ENCODE measurements at regions not wholly inside any gene's neighbourhood (a gene's known extent, or its start where the extent isn't known, plus 50 kb on each side); places are given as distances from the start of the nearest gene placed in this dataset.
"Not testable (repeated sequence)": the region's sequence is repeated elsewhere in the genome, so short reads cannot be mapped to it uniquely, and the experiment has no call there.

DNA sequence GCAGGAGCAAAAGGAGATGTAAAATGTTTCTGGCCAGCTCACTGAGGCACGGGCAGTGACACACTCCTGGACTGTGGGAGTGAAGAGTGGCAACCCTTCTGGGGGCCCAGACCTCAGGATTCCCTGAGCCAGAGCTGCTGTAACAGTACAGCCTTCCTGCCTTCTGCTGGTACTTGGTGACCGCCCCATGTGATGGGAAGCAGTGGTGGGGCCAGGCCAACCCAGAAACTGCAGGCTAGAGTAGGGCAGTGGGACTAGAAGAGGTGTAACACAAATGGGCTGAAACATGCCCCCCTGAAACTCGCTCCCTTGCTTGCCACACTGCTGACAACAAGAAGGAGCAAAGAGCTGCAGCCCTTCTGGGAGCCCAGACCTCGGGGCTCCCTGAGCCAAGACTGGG, 217.1 kb upstream of the TRPC4 start:
- no peak overlapping the region for H3K4me3 ChIP-seq (ENCODE audit: insufficient read depth, low read depth, low read length)
- H3K36me3 ChIP-seq (ENCODE audit: control insufficient read depth, insufficient read depth, low read length) = no peaks in the 10 kb centered on the region
- WGBS, 2 experiments = 93 to 94% methylated on average over 4 of the region's 4 CpGs
- peaks cover 3% of the 10 kb centered on the region for H3K9me3 ChIP-seq (ENCODE audit: control insufficient read depth, low read length)
- H3K4me1 ChIP-seq (ENCODE audit: control insufficient read depth, insufficient read depth, low read length) = no peaks in the 10 kb centered on the region
- H3K27ac ChIP-seq (ENCODE audit: insufficient read depth, low read depth, low read length, poor library complexity, severe bottlenecking) = no peak overlapping the region
- no peaks in the 10 kb centered on the region for H3K27me3 ChIP-seq (ENCODE audit: control insufficient read depth, insufficient read depth, low read length, poor library complexity, severe bottlenecking)

DNA sequence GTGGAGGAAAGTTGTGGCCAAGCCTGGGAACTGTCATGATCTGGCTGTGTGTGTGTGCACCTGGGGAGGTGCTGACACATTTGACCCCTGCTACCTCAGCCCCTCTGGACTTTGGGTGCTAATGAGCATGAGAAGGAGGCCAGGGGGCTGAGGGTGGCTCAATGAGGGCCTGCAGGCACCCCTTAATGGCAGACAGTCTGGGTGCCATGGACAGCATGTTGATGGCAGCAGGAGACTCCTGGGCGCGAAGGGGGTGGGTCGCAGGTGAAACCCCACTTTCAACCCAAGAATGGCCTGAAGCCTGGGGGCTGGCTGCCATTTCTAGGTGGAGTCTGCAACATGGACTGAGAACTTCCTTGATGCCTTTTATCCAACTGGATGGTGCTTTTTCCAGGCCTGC, 216.4 kb upstream of the TRPC4 start:
- WGBS, 2 experiments = 74 to 77% methylated on average over 3 of the region's 3 CpGs
- Histone ChIP-seq H3K27me3 (ENCODE audit: control insufficient read depth, insufficient read depth, low read length, poor library complexity, severe bottlenecking) (no peaks in the 10 kb centered on the region), H3K36me3 (ENCODE audit: control insufficient read depth, insufficient read depth, low read length) (no peaks in the 10 kb centered on the region), H3K9me3 (ENCODE audit: control insufficient read depth, low read length) (peaks cover 3% of the 10 kb centered on the region), H3K4me1 (ENCODE audit: control insufficient read depth, insufficient read depth, low read length) (no peaks in the 10 kb centered on the region), H3K4me3 (ENCODE audit: insufficient read depth, low read depth, low read length) (no peak overlapping the region), H3K27ac (ENCODE audit: insufficient read depth, low read depth, low read length, poor library complexity, severe bottlenecking) (no peak overlapping the region)

DNA sequence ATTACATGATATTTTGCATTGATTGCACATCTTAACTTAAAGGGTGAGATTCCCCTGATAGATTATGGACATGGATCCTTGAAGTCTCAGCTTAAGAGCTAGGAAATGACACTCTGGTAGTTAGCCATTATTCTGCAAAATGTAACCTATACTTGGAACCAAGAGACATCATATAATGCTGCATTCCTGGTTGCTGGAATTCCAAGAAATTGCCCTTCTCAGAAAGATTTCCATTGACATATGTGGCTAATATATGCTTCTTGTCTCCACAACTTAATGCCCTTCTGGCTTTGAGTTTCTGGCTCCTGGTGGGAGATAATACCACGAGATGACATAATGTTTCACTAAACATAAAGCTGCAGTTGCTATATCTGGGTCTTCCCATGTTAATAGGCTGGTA, 204.4 kb upstream of the TRPC4 start:
- Histone ChIP-seq H3K4me3 (ENCODE audit: insufficient read depth, low read depth, low read length) (no peak overlapping the region), H3K36me3 (ENCODE audit: control insufficient read depth, insufficient read depth, low read length) (no peaks in the 10 kb centered on the region), H3K4me1 (ENCODE audit: control insufficient read depth, insufficient read depth, low read length) (no peaks in the 10 kb centered on the region), H3K9me3 (ENCODE audit: control insufficient read depth, low read length) (no peaks in the 10 kb centered on the region), H3K27ac (ENCODE audit: insufficient read depth, low read depth, low read length, poor library complexity, severe bottlenecking) (no peak overlapping the region), H3K27me3 (ENCODE audit: control insufficient read depth, insufficient read depth, low read length, poor library complexity, severe bottlenecking) (no peaks in the 10 kb centered on the region)
- WGBS, 2 experiments = 92 to 100% methylated on average over 1 of the region's 1 CpG

DNA sequence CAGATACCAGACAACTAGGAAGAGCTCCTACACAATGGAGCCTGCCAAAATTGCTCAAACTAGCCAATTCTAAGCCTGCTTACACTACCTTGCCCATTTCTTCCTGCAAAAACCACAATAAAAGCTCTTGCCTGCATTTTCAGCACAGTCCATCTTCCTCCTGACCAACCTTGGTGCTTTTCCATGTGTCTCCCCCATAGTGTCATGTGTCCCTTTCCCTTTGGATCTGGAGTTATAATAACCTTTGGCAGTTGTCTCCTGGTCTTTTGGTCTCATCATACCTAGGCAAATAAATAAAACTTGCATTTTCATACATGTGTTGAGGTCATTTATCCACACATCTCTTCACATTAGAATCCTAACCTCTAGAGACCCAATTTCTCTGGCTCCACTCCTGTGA, 203.1 kb upstream of the TRPC4 start:
- Histone ChIP-seq H3K27me3 (ENCODE audit: control insufficient read depth, insufficient read depth, low read length, poor library complexity, severe bottlenecking) (no peaks in the 10 kb centered on the region), H3K4me1 (ENCODE audit: control insufficient read depth, insufficient read depth, low read length) (no peaks in the 10 kb centered on the region), H3K9me3 (ENCODE audit: control insufficient read depth, low read length) (no peaks in the 10 kb centered on the region), H3K27ac (ENCODE audit: insufficient read depth, low read depth, low read length, poor library complexity, severe bottlenecking) (no peak overlapping the region), H3K4me3 (ENCODE audit: insufficient read depth, low read depth, low read length) (no peak overlapping the region), H3K36me3 (ENCODE audit: control insufficient read depth, insufficient read depth, low read length) (no peaks in the 10 kb centered on the region)

DNA sequence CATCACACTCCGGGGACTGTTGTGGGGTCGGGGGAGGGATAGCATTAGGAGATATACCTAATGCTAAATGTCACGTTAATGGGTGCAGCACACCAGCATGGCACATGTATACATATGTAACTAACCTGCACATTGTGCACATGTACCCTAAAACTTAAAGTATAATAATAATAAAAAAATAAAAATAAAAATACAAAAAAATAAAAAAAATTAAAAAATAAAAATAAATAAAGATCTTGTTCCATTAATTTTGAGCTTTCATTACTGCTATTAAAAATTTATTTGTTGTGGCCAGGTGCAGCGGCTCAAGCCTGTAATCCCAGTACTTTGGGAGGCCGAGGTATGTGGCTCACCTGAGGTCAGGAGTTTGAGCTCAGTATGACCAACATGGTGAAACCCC, 201.8 kb upstream of the TRPC4 start:
- H3K36me3 ChIP-seq (ENCODE audit: control insufficient read depth, insufficient read depth, low read length) = not testable (repeated sequence)
- WGBS, 2 experiments = 94 to 98% methylated on average over 2 of the region's 5 CpGs

DNA sequence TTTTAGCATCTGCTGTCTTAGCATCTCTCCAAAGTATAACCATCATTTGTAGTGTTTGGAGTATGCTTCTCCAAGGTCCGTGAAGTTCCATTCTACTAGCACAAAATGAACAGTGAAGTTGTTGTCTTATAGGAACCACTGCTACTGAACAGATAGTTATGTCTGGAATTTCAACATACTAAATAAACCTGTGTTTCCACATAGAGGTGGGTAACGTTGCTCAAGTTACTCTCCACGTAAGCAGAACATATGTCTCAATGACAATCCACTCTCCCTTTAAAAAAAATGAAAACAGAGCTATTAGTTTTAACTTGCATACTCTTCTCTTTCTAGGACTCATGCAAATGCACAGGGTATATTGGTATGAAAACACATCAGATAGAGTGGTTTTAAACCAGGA, 184.3 kb upstream of the TRPC4 start:
- H3K9me3 ChIP-seq (ENCODE audit: control insufficient read depth, low read length) = no peaks in the 10 kb centered on the region
- no peaks in the 10 kb centered on the region for H3K36me3 ChIP-seq (ENCODE audit: control insufficient read depth, insufficient read depth, low read length)
- no peaks in the 10 kb centered on the region for H3K27me3 ChIP-seq (ENCODE audit: control insufficient read depth, insufficient read depth, low read length, poor library complexity, severe bottlenecking)
- H3K4me3 ChIP-seq (ENCODE audit: insufficient read depth, low read depth, low read length) = no peak overlapping the region
- no peaks in the 10 kb centered on the region for H3K4me1 ChIP-seq (ENCODE audit: control insufficient read depth, insufficient read depth, low read length)
- WGBS, 2 experiments = 91 to 92% methylated on average over 2 to 3 of the region's 3 CpGs
- H3K27ac ChIP-seq (ENCODE audit: insufficient read depth, low read depth, low read length, poor library complexity, severe bottlenecking) = no peak overlapping the region

More for the DNA sequence above, 201.8 kb upstream of the TRPC4 start:
- not testable (repeated sequence) for H3K27ac ChIP-seq (ENCODE audit: insufficient read depth, low read depth, low read length, poor library complexity, severe bottlenecking); H3K9me3 ChIP-seq (ENCODE audit: control insufficient read depth, low read length); H3K4me3 ChIP-seq (ENCODE audit: insufficient read depth, low read depth, low read length); H3K27me3 ChIP-seq (ENCODE audit: control insufficient read depth, insufficient read depth, low read length, poor library complexity, severe bottlenecking); H3K4me1 ChIP-seq (ENCODE audit: control insufficient read depth, insufficient read depth, low read length)

DNA sequence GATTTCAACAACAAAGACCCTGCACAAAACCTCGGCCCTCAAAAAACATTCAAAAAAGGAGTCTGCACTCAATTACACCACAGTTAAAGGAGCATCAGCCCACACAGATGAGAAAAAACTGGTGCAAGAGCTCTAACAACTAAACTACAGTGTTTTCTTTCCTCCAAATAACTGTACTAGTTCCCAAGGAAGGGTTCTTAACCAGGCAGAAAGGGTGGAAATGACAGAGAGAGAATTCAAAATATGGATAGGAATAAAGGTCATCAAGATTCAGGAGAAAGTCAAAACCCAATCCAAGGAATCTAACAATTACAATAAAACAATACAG, 176.4 kb upstream of the TRPC4 start:
- WGBS, 2 experiments = 41 to 44% methylated on average over 1 of the region's 1 CpG
- Histone ChIP-seq H3K4me1 (ENCODE audit: control insufficient read depth, insufficient read depth, low read length) (no peaks in the 10 kb centered on the region), H3K27ac (ENCODE audit: insufficient read depth, low read depth, low read length, poor library complexity, severe bottlenecking) (no peak overlapping the region), H3K4me3 (ENCODE audit: insufficient read depth, low read depth, low read length) (no peak overlapping the region), H3K9me3 (ENCODE audit: control insufficient read depth, low read length) (no peaks in the 10 kb centered on the region), H3K27me3 (ENCODE audit: control insufficient read depth, insufficient read depth, low read length, poor library complexity, severe bottlenecking) (no peaks in the 10 kb centered on the region), H3K36me3 (ENCODE audit: control insufficient read depth, insufficient read depth, low read length) (no peaks in the 10 kb centered on the region)

DNA sequence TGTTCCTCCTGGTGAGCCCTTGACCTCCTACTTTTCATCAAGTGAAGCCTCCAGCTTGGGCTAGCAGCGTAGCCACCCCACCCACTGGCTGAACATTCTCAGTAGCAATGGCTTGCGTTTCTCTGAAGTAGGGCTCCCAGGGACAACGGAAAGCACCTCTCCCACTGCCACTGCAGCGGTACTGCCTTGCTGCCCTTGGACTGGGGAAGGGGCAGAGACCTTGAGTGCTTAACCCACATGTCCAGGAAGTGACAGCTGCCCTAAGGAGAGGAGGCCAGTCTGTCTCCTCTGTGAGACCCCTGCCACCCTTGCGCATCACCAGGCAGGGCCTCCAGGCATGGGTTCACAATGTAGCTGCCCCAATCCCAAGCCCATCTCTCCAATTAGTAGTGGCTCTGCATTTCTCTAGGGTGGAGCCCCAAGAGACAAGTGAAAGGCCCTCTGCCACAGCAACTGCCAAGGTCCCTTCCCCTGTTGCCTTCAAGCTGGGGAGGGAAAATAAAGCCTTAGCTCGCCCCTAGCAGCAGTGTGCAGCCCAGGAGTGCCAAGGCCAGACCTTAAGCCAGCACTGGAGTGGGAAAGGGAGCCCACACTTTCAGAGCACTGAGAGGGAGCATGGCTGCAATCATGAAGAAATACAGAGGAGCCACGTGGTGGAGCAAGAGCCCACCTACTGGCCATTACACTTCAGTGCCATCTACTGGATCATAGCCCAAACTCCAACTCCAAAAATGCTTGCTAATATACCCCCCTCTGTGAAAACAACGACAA, 175.9 kb upstream of the TRPC4 start:
- H3K27ac ChIP-seq (ENCODE audit: insufficient read depth, low read depth, low read length, poor library complexity, severe bottlenecking) = no peak overlapping the region
- WGBS, 2 experiments = 71 to 73% methylated on average over 8 of the region's 8 CpGs
- H3K9me3 ChIP-seq (ENCODE audit: control insufficient read depth, low read length) = no peaks in the 10 kb centered on the region
- H3K27me3 ChIP-seq (ENCODE audit: control insufficient read depth, insufficient read depth, low read length, poor library complexity, severe bottlenecking) = no peaks in the 10 kb centered on the region
- H3K4me1 ChIP-seq (ENCODE audit: control insufficient read depth, insufficient read depth, low read length) = no peaks in the 10 kb centered on the region
- no peak overlapping the region for H3K4me3 ChIP-seq (ENCODE audit: insufficient read depth, low read depth, low read length)
- no peaks in the 10 kb centered on the region for H3K36me3 ChIP-seq (ENCODE audit: control insufficient read depth, insufficient read depth, low read length)

DNA sequence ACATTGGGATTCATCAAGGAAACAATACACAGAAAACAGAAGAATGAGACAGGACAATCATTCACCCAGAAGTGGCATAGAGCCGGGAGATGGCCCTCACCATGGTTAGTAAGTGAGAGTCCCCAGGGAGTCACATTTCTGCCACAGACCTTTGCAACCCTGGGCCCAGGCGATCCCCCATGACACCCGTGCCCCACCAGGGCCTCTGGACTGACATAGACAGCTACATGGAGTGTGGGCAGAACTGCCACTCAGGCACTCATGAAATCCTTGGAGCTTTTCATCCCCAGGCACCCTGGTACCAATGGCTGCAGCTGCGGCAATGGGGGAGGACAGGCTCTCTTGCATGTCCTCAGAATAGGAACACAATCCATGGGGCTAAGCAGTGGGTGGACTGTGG, 174.5 kb upstream of the TRPC4 start:
- Histone ChIP-seq H3K27me3 (ENCODE audit: control insufficient read depth, insufficient read depth, low read length, poor library complexity, severe bottlenecking) (no peaks in the 10 kb centered on the region), H3K27ac (ENCODE audit: insufficient read depth, low read depth, low read length, poor library complexity, severe bottlenecking) (no peak overlapping the region), H3K9me3 (ENCODE audit: control insufficient read depth, low read length) (no peaks in the 10 kb centered on the region), H3K4me3 (ENCODE audit: insufficient read depth, low read depth, low read length) (no peak overlapping the region), H3K36me3 (ENCODE audit: control insufficient read depth, insufficient read depth, low read length) (no peaks in the 10 kb centered on the region), H3K4me1 (ENCODE audit: control insufficient read depth, insufficient read depth, low read length) (no peaks in the 10 kb centered on the region)
- WGBS, 2 experiments = 94 to 97% methylated on average over 4 of the region's 4 CpGs

DNA sequence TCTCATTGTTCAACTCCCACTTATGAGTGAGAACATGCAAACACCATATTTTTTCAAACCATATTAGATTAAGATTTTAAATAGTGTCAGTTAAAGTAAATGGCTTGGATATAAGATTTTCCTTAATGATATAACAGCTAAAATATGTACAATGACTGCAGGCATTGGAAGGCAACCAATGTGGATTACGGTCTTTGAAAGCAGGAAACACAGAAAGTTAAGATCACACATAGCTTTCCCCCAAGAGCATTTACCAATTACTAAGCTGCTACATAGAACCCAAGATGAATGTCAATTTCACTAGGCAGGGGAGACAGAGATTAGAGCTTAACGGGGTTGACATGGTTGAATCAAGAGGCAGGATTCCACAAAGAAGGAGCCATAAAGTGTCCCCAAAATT, 173.2 kb upstream of the TRPC4 start:
- Histone ChIP-seq H3K4me3 (ENCODE audit: insufficient read depth, low read depth, low read length) (no peak overlapping the region), H3K9me3 (ENCODE audit: control insufficient read depth, low read length) (no peaks in the 10 kb centered on the region), H3K27me3 (ENCODE audit: control insufficient read depth, insufficient read depth, low read length, poor library complexity, severe bottlenecking) (no peaks in the 10 kb centered on the region)

DNA sequence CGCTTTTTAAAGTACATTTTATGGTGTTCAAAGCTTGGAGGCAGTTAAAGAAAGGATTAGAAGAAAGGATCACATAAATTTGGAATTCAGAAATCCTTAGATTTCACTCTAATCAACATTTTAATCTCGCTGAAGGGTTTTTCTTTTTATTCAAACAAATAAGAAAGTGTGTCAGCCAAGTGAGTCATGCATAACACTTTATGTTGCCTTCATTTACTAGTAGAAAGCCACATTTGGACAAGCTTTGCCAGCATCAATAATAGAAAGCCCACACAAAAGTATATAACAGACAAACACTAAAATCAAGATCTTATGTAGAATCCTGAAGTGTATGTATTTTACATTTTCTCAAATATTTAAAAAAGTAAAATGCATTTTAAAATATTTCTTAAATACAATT, 154.9 kb upstream of the TRPC4 start:
- H3K27ac ChIP-seq (ENCODE audit: insufficient read depth, low read depth, low read length, poor library complexity, severe bottlenecking) = no peak overlapping the region
- 100% methylated on average over 1 of the region's 2 CpGs for WGBS, 2 experiments
- H3K4me3 ChIP-seq (ENCODE audit: insufficient read depth, low read depth, low read length) = no peak overlapping the region
- H3K36me3 ChIP-seq (ENCODE audit: control insufficient read depth, insufficient read depth, low read length) = no peaks in the 10 kb centered on the region
- H3K9me3 ChIP-seq (ENCODE audit: control insufficient read depth, low read length) = no peaks in the 10 kb centered on the region
- H3K4me1 ChIP-seq (ENCODE audit: control insufficient read depth, insufficient read depth, low read length) = no peaks in the 10 kb centered on the region
- H3K27me3 ChIP-seq (ENCODE audit: control insufficient read depth, insufficient read depth, low read length, poor library complexity, severe bottlenecking) = no peaks in the 10 kb centered on the region

More for the DNA sequence above, 173.2 kb upstream of the TRPC4 start:
- Histone ChIP-seq H3K27ac (ENCODE audit: insufficient read depth, low read depth, low read length, poor library complexity, severe bottlenecking) (no peak overlapping the region), H3K4me1 (ENCODE audit: control insufficient read depth, insufficient read depth, low read length) (no peaks in the 10 kb centered on the region), H3K36me3 (ENCODE audit: control insufficient read depth, insufficient read depth, low read length) (no peaks in the 10 kb centered on the region)
- WGBS, 2 experiments = 89 to 100% methylated on average over 2 of the region's 2 CpGs

Measured in ectodermal cell (in vitro differentiated cells).